ENCODE measurements at regions not wholly inside any gene's neighbourhood (a gene's known extent, or its start where the extent isn't known, plus 50 kb on each side); places are given as distances from the start of the nearest gene placed in this dataset.

- TF ChIP-seq CTCF (IDR thresholded peaks at IDR 0.05 in 2 of 3, conservative IDR thresholded peaks at IDR 0.05 in 1 of 3; ENCODE audit: borderline replicate concordance in 1 of 3, insufficient read depth in 1 of 3, low read depth in 2 of 3, low read length in 2 of 3) (no peak), CEBPB (IDR thresholded peaks at IDR 0.05; ENCODE audit: low read depth) (no peak), POLR2AphosphoS5 (IDR thresholded peaks at IDR 0.05; ENCODE audit: low read depth, low read length) (no peak), SP1 (IDR thresholded peaks at IDR 0.05; ENCODE audit: low read depth) (no peak), POLR2A (IDR thresholded peaks at IDR 0.05; ENCODE audit: borderline replicate concordance, extremely low read depth, insufficient read depth, insufficient read length) (no peak), EZH2 (IDR thresholded peaks at IDR 0.05) (no peak), REST (IDR thresholded peaks at IDR 0.05; ENCODE audit: low read depth) (no peak), MAX (IDR thresholded peaks at IDR 0.05) (no peak), ATF3 (IDR thresholded peaks at IDR 0.05) (no peak), RAD21 (IDR thresholded peaks at IDR 0.05; ENCODE audit: low read depth) (no peak), ZNF274 (IDR thresholded peaks at IDR 0.05; ENCODE audit: low read depth, low read length) (no peak)
These were observed 75.8 kb downstream of the PRR15 start for GRCh38 chr7:29639386-29639785.
